ENCODE measurements at regions not wholly inside any gene's neighbourhood (a gene's known extent, or its start where the extent isn't known, plus 50 kb on each side); places are given as distances from the start of the nearest gene placed in this dataset.
"Not testable (repeated sequence)": the region's sequence is repeated elsewhere in the genome, so short reads cannot be mapped to it uniquely, and the experiment has no call there.

- WGBS (ENCODE audit: insufficient coverage) = 72% methylated on average over 2 of the region's 2 CpGs
- no peaks in the 10 kb centered on the region for H3K36me3 ChIP-seq (ENCODE audit: control insufficient read depth, insufficient read depth, low read length)
- peaks cover 3% of the 10 kb centered on the region for H3K9me3 ChIP-seq (ENCODE audit: control insufficient read depth, insufficient read depth, low read length)
- DNase-seq (ENCODE audit: low read depth in 4 of 6, low spot score in 6 of 6) = no peak
- H3K27me3 ChIP-seq (ENCODE audit: control insufficient read depth, insufficient read depth, low read length) = no peaks in the 10 kb centered on the region
- H3K4me1 ChIP-seq (ENCODE audit: control insufficient read depth, insufficient read depth, low read length) = no peaks in the 10 kb centered on the region
- no peak overlapping the region for H3K4me3 ChIP-seq (ENCODE audit: low read depth, low read length)
- no peak overlapping the region for H3K27ac ChIP-seq (ENCODE audit: low read depth, low read length)
Observed at GRCh38 chr18:14930576-14930975, 182.6 kb downstream of the ANKRD30B start.

GRCh38 chr18:14933049-14933851 lies 185.3 kb downstream of the ANKRD30B start:
- DNase-seq (ENCODE audit: low read depth in 4 of 6, low spot score in 6 of 6) = no peak
- no peak overlapping the region for H3K27ac ChIP-seq (ENCODE audit: low read depth, low read length)
- no peaks in the 10 kb centered on the region for H3K36me3 ChIP-seq (ENCODE audit: control insufficient read depth, insufficient read depth, low read length)
- H3K27me3 ChIP-seq (ENCODE audit: control insufficient read depth, insufficient read depth, low read length) = no peaks in the 10 kb centered on the region
- peaks cover 1% of the 10 kb centered on the region for H3K9me3 ChIP-seq (ENCODE audit: control insufficient read depth, insufficient read depth, low read length)
- no peak overlapping the region for H3K4me3 ChIP-seq (ENCODE audit: low read depth, low read length)
- H3K4me1 ChIP-seq (ENCODE audit: control insufficient read depth, insufficient read depth, low read length) = no peaks in the 10 kb centered on the region
- 67% methylated on average over 12 of the region's 12 CpGs for WGBS (ENCODE audit: insufficient coverage)

GRCh38 chr18:14933964-14934363 lies 186.0 kb downstream of the ANKRD30B start:
- DNase-seq (ENCODE audit: low read depth in 4 of 6, low spot score in 6 of 6) = no peak
- whole genome bisulfite sequencing (ENCODE audit: insufficient coverage) = 77% methylated on average over 10 of the region's 10 CpGs
- H3K27me3 ChIP-seq (ENCODE audit: control insufficient read depth, insufficient read depth, low read length) = no peaks in the 10 kb centered on the region
- H3K9me3 ChIP-seq (ENCODE audit: control insufficient read depth, insufficient read depth, low read length) = peaks cover 1% of the 10 kb centered on the region
- H3K4me1 ChIP-seq (ENCODE audit: control insufficient read depth, insufficient read depth, low read length) = no peaks in the 10 kb centered on the region
- no peak overlapping the region for H3K4me3 ChIP-seq (ENCODE audit: low read depth, low read length)
- H3K36me3 ChIP-seq (ENCODE audit: control insufficient read depth, insufficient read depth, low read length) = no peaks in the 10 kb centered on the region
- no peak overlapping the region for H3K27ac ChIP-seq (ENCODE audit: low read depth, low read length)

GRCh38 chr18:14935210-14935609 lies 187.2 kb downstream of the ANKRD30B start:
- Histone ChIP-seq H3K36me3 (ENCODE audit: control insufficient read depth, insufficient read depth, low read length) (no peaks in the 10 kb centered on the region), H3K27ac (ENCODE audit: low read depth, low read length) (no peak overlapping the region), H3K4me1 (ENCODE audit: control insufficient read depth, insufficient read depth, low read length) (no peaks in the 10 kb centered on the region), H3K27me3 (ENCODE audit: control insufficient read depth, insufficient read depth, low read length) (no peaks in the 10 kb centered on the region), H3K4me3 (ENCODE audit: low read depth, low read length) (no peak overlapping the region), H3K9me3 (ENCODE audit: control insufficient read depth, insufficient read depth, low read length) (peaks cover 3% of the 10 kb centered on the region)
- no peak for DNase-seq (ENCODE audit: low read depth in 4 of 6, low spot score in 6 of 6)
- WGBS (ENCODE audit: insufficient coverage) = 81% methylated on average over 3 of the region's 3 CpGs

GRCh38 chr18:14936313-14936712 lies 188.3 kb downstream of the ANKRD30B start:
- Histone ChIP-seq H3K4me3 (ENCODE audit: low read depth, low read length) (no peak overlapping the region), H3K36me3 (ENCODE audit: control insufficient read depth, insufficient read depth, low read length) (no peaks in the 10 kb centered on the region), H3K9me3 (ENCODE audit: control insufficient read depth, insufficient read depth, low read length) (peaks cover 6% of the 10 kb centered on the region), H3K27ac (ENCODE audit: low read depth, low read length) (no peak overlapping the region), H3K4me1 (ENCODE audit: control insufficient read depth, insufficient read depth, low read length) (no peaks in the 10 kb centered on the region), H3K27me3 (ENCODE audit: control insufficient read depth, insufficient read depth, low read length) (no peaks in the 10 kb centered on the region)
- no CpG with 5 or more reads among the region's 4 CpGs for WGBS (ENCODE audit: insufficient coverage)
- DNase-seq (ENCODE audit: low read depth in 4 of 6, low spot score in 6 of 6) = no peak

DNA sequence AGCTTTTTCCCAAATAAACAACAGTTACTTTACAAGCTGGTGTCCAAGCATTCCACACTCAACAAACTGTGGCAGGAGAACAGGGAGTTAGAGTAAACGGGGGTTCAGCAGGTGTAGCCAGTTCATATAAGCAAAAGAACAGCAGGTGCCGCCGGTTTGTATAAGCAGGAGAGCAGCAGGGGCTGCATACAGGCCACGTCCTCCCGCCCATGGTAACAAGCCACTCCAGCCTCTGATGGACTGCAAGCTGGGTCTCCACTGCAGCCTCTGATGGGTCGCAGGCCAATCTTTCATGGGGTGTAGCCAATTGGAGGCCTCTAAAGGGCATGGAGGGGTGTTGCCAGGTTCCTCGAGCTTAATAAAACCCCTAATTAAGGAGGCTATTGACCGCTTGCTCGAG lies 189.3 kb downstream of the ANKRD30B start:
- 58% methylated on average over 6 of the region's 9 CpGs for WGBS (ENCODE audit: insufficient coverage)
- no peaks in the 10 kb centered on the region for H3K4me1 ChIP-seq (ENCODE audit: control insufficient read depth, insufficient read depth, low read length)
- H3K9me3 ChIP-seq (ENCODE audit: control insufficient read depth, insufficient read depth, low read length) = peaks cover 7% of the 10 kb centered on the region
- H3K4me3 ChIP-seq (ENCODE audit: low read depth, low read length) = no peak overlapping the region
- H3K27ac ChIP-seq (ENCODE audit: low read depth, low read length) = no peak overlapping the region
- no peaks in the 10 kb centered on the region for H3K36me3 ChIP-seq (ENCODE audit: control insufficient read depth, insufficient read depth, low read length)
- H3K27me3 ChIP-seq (ENCODE audit: control insufficient read depth, insufficient read depth, low read length) = no peaks in the 10 kb centered on the region
- no peak for DNase-seq (ENCODE audit: low read depth in 4 of 6, low spot score in 6 of 6)

DNA sequence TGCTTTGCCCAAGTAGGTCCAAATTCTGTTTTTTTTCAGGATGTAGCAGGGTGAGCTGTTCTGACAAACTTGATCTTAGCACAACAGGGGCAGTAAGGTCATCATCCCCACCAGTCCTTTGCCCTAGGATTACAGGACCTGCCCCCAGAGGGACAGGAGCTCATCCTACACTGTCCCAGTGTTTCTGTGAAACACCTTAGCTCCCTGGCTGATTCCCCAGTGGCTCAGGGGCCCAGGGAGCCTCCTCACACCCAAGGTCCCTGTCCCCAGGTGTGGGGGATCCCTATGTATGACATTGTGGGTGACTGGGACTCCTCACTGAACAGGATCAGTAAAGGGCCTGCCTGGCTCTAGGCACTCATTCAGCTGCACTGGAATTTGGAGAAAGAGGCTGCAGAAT lies 191.2 kb downstream of the ANKRD30B start:
- DNase-seq (ENCODE audit: low read depth in 4 of 6, low spot score in 6 of 6) = no peak
- Histone ChIP-seq H3K4me3 (ENCODE audit: low read depth, low read length) (no peak overlapping the region), H3K27ac (ENCODE audit: low read depth, low read length) (no peak overlapping the region), H3K9me3 (ENCODE audit: control insufficient read depth, insufficient read depth, low read length) (peaks cover 7% of the 10 kb centered on the region), H3K27me3 (ENCODE audit: control insufficient read depth, insufficient read depth, low read length) (no peaks in the 10 kb centered on the region), H3K4me1 (ENCODE audit: control insufficient read depth, insufficient read depth, low read length) (no peaks in the 10 kb centered on the region), H3K36me3 (ENCODE audit: control insufficient read depth, insufficient read depth, low read length) (no peaks in the 10 kb centered on the region)

DNA sequence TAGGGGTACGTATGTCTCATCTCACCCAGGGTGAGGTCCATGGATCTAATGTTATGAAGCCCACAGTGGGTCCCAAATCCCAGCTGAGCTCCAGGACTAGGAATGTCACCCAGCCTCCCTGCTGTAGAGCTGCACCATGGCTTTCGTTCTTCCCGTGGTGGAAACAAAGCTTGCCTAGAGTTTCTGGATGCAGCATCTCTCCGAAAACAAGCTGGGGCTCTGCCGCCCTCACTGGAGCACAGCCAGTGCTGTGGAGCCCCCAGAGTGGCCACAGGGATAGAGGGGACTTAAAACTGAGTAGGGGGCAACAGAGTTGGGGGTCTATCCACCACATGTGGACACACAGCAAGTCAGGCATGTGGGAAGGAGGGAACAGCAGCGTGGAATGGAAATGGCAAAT lies 192.1 kb downstream of the ANKRD30B start:
- not testable (repeated sequence) for H3K27me3 ChIP-seq (ENCODE audit: control insufficient read depth, insufficient read depth, low read length); H3K36me3 ChIP-seq (ENCODE audit: control insufficient read depth, insufficient read depth, low read length); H3K4me1 ChIP-seq (ENCODE audit: control insufficient read depth, insufficient read depth, low read length); DNase-seq (ENCODE audit: low read depth in 4 of 6, low spot score in 6 of 6); H3K4me3 ChIP-seq (ENCODE audit: low read depth, low read length); H3K9me3 ChIP-seq (ENCODE audit: control insufficient read depth, insufficient read depth, low read length); H3K27ac ChIP-seq (ENCODE audit: low read depth, low read length)
- WGBS (ENCODE audit: insufficient coverage) = 85% methylated on average over 5 of the region's 6 CpGs

GRCh38 chr18:14940735-14941134 lies 192.8 kb downstream of the ANKRD30B start:
- H3K27ac ChIP-seq (ENCODE audit: low read depth, low read length) = no peak overlapping the region
- 45% methylated on average over 2 of the region's 2 CpGs for WGBS (ENCODE audit: insufficient coverage)
- no peaks in the 10 kb centered on the region for H3K36me3 ChIP-seq (ENCODE audit: control insufficient read depth, insufficient read depth, low read length)
- no peak for DNase-seq (ENCODE audit: low read depth in 4 of 6, low spot score in 6 of 6)
- H3K27me3 ChIP-seq (ENCODE audit: control insufficient read depth, insufficient read depth, low read length) = no peaks in the 10 kb centered on the region
- no peaks in the 10 kb centered on the region for H3K4me1 ChIP-seq (ENCODE audit: control insufficient read depth, insufficient read depth, low read length)
- no peak overlapping the region for H3K4me3 ChIP-seq (ENCODE audit: low read depth, low read length)
- peaks cover 7% of the 10 kb centered on the region for H3K9me3 ChIP-seq (ENCODE audit: control insufficient read depth, insufficient read depth, low read length)

- H3K27me3 ChIP-seq (ENCODE audit: control insufficient read depth, insufficient read depth, low read length) = no peaks in the 10 kb centered on the region
- H3K36me3 ChIP-seq (ENCODE audit: control insufficient read depth, insufficient read depth, low read length) = no peaks in the 10 kb centered on the region
- DNase-seq (ENCODE audit: low read depth in 4 of 6, low spot score in 6 of 6) = no peak
- 65% methylated on average over 5 of the region's 5 CpGs for WGBS (ENCODE audit: insufficient coverage)
- peaks cover 7% of the 10 kb centered on the region for H3K9me3 ChIP-seq (ENCODE audit: control insufficient read depth, insufficient read depth, low read length)
- H3K27ac ChIP-seq (ENCODE audit: low read depth, low read length) = no peak overlapping the region
- H3K4me1 ChIP-seq (ENCODE audit: control insufficient read depth, insufficient read depth, low read length) = no peaks in the 10 kb centered on the region
- no peak overlapping the region for H3K4me3 ChIP-seq (ENCODE audit: low read depth, low read length)
Observed at GRCh38 chr18:14941256-14941655, 193.3 kb downstream of the ANKRD30B start.

Data from spinal cord (tissue), 9 donors.